Neural progenitor cell (in vitro differentiated cells): ENCODE measurements at regions not wholly inside any gene's neighbourhood (a gene's known extent, or its start where the extent isn't known, plus 50 kb on each side); places are given as distances from the start of the nearest gene placed in this dataset.

Experiments used
- CTCF ChIP-seq: fragments of 200-600 bp; sonication (generic); IDR thresholded peaks from 2 replicates; pipeline ENCODE4 v1.5.1; 2017; ENCODE audit warnings: antibody characterized with exemption, mild to moderate bottlenecking
- EZH2 ChIP-seq: fragments of 200-600 bp; sonication (generic); IDR thresholded peaks from 2 replicates; pipeline ENCODE4 v1.6.1; 2017; ENCODE audit warnings: antibody characterized with exemption, mild to moderate bottlenecking, moderate library complexity

- no peak for TF ChIP-seq CTCF
- TF ChIP-seq EZH2 = no peak
Measured at GRCh38 chr12:90888316-90888715, 66.7 kb downstream of the CCER1 start.
